Lung (tissue), 11 donors: ENCODE measurements at regions not wholly inside any gene's neighbourhood (a gene's known extent, or its start where the extent isn't known, plus 50 kb on each side); places are given as distances from the start of the nearest gene placed in this dataset.

Experiments
- ATAC-seq: fragments of 200-7000 bp; cut with Tn5 transposase; one replicate; pipeline ENCODE4 v1.9.1; 2020; ENCODE audit warnings: moderate number of reproducible peaks; ENCODE audit not compliant: insufficient read depth, low FRiP score
- DNase-seq, 3 donors: peaks; one replicate each; pipeline ENCODE4 v3.0.0-alpha.2; 2013 to 2017
- H3K27ac ChIP-seq, 2 donors: one replicate each; pipeline ENCODE4 v1.5.1; 2013; ENCODE audit warnings: mild to moderate bottlenecking in 2 of 2, moderate library complexity in 2 of 2, control low read depth in 1 of 2, inconsistent platforms in 1 of 2, low read depth in 1 of 2, low read length in 1 of 2
- H3K27me3 ChIP-seq, 3 donors: one replicate each; pipeline ENCODE4 v1.5.1; 2013; ENCODE audit warnings: low read length in 2 of 3; ENCODE audit not compliant: control insufficient read depth in 3 of 3, insufficient read depth in 3 of 3
- H3K36me3 ChIP-seq, 4 donors: one replicate each; pipeline ENCODE4 v1.5.1; 2013; ENCODE audit warnings: low read length in 4 of 4, mild to moderate bottlenecking in 1 of 4, moderate library complexity in 1 of 4; ENCODE audit not compliant: control insufficient read depth in 4 of 4, insufficient read depth in 4 of 4
- H3K4me1 ChIP-seq, 5 donors: one replicate each; pipeline ENCODE4 v1.5.1; 2013; ENCODE audit warnings: low read length in 5 of 5, mild to moderate bottlenecking in 2 of 5, moderate library complexity in 1 of 5; ENCODE audit not compliant: control insufficient read depth in 5 of 5, insufficient read depth in 5 of 5
- H3K4me3 ChIP-seq: one replicate; pipeline ENCODE4 v1.5.1; 2013; ENCODE audit warnings: mild to moderate bottlenecking, control low read depth, moderate library complexity
- H3K9ac ChIP-seq, 2 donors: one replicate each; pipeline ENCODE4 v1.5.1; 2013; ENCODE audit warnings: low read length in 2 of 2, control low read depth in 1 of 2; ENCODE audit not compliant: insufficient read depth in 1 of 2
- H3K9me3 ChIP-seq, 4 donors: one replicate each; pipeline ENCODE4 v1.5.1; 2013; ENCODE audit warnings: low read length in 3 of 4, mild to moderate bottlenecking in 1 of 4, moderate library complexity in 1 of 4; ENCODE audit not compliant: control insufficient read depth in 4 of 4, insufficient read depth in 3 of 4
- WGBS, 2 donors: extraction: QIAGEN DNeasy Blood & Tissue Kit; methylation state at CpG; one replicate each; pipeline ENCODE4 v1.1.7; 2013; 5-methylcytosine and 5-hydroxymethylcytosine counted together
- TF ChIP-seq, protein P1 (sequence below): IDR thresholded peaks from 2 replicates; pipeline ENCODE4 v1.5.1; 2012; ENCODE audit warnings: mild to moderate bottlenecking; ENCODE audit errors: control extremely low read depth, extremely low read depth
- donor health status: control.
- donor health status: control.
- donor health status: Bipolar disorder and iron deficiency.
- donor health status: healthy.
- donor health status: DM: yes; HTN: yes; CAD: no.

DNA sequence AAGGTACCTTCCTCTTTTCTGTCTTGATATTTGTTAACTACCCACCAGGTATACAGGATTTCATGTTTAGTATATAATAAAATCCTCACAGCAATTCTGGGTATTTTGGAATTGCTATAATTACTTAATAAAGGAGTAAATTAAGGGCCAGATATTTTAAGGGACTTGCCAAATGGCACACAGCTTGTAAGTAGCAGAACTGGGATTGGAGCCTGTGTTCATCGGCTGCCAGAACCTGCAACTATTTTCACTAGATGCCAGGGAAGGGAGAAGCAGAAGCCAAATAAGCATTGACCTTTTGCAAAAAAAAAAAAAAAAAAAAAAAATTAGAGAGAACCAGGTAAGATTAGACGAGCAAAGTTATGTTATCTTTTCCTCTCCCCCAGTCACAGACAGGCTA, 683.3 kb upstream of the CADM2 start:
- H3K36me3 ChIP-seq, result no peaks in the 10 kb centered on the region
- no peak overlapping the region for H3K9ac ChIP-seq
- no peaks in the 10 kb centered on the region for H3K4me1 ChIP-seq
- H3K27ac ChIP-seq, result no peak overlapping the region
- no peaks in the 10 kb centered on the region for H3K9me3 ChIP-seq
- no peaks in the 10 kb centered on the region for H3K27me3 ChIP-seq
- no peak overlapping the region for H3K4me3 ChIP-seq
- TF ChIP-seq, protein P1, sequence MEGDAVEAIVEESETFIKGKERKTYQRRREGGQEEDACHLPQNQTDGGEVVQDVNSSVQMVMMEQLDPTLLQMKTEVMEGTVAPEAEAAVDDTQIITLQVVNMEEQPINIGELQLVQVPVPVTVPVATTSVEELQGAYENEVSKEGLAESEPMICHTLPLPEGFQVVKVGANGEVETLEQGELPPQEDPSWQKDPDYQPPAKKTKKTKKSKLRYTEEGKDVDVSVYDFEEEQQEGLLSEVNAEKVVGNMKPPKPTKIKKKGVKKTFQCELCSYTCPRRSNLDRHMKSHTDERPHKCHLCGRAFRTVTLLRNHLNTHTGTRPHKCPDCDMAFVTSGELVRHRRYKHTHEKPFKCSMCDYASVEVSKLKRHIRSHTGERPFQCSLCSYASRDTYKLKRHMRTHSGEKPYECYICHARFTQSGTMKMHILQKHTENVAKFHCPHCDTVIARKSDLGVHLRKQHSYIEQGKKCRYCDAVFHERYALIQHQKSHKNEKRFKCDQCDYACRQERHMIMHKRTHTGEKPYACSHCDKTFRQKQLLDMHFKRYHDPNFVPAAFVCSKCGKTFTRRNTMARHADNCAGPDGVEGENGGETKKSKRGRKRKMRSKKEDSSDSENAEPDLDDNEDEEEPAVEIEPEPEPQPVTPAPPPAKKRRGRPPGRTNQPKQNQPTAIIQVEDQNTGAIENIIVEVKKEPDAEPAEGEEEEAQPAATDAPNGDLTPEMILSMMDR, result no peak
- 73 to 76% methylated on average over 2 of the region's 2 CpGs for WGBS, 2 donors
- ATAC-seq (no peak), DNase-seq (no peak)

DNA sequence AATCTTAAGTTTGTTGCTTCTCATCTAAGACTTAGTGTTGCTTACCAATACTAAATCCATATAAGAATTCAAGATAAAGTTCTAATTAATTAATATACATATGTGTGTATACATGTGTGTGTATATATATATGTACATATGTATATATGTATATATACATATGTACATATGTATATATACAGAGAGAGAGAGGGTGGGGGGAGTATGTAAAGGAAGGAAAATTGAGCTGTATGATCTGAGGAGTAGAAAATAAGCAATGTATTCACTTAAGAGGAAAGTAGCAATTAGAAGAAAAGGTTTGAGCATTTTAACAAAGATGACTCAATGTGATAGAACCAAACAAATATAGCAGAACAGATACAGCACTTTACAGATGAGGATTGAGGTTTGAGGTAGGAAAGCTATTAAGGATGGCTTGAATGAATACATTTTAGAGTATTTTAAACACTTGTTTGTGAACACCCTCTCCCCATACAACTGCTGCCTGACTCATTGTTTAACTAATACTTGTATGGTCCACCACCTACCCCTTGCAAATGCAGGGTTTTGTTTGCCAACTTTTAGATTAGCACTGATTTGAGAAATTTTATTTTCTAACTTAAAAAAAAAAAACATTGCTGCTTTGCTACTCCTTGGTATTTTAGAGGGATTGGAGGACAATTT, 681.1 kb upstream of the CADM2 start:
- no peak overlapping the region for H3K27ac ChIP-seq
- no peak for ATAC-seq
- H3K9me3 ChIP-seq, result no peaks in the 10 kb centered on the region
- TF ChIP-seq, protein P1, result no peak
- no peak overlapping the region for H3K4me3 ChIP-seq
- H3K4me1 ChIP-seq, result no peaks in the 10 kb centered on the region
- DNase-seq, result no peak
- no peaks in the 10 kb centered on the region for H3K36me3 ChIP-seq
- no peak overlapping the region for H3K9ac ChIP-seq
- H3K27me3 ChIP-seq, result no peaks in the 10 kb centered on the region

DNA sequence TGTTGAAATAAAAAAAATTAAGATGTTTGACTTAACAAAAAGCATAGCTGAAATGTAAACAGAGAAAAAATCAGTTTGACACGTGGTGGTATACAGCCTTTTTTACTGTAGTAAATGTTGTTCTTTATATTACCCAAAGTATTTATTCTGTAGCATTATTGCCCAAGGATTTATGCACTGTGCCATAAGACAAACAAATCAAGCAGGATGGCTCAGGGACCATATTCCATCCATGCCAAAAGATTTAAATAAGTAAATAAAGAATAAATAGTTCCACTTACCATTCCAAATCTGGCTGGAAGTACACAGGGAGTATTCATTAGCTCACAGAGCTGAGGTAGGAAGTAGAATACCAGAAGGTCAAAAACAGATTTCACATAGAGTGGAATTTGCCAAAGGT, 666.7 kb upstream of the CADM2 start:
- DNase-seq (no peak), ATAC-seq (no peak)
- Histone ChIP-seq H3K36me3 (no peaks in the 10 kb centered on the region), H3K27me3 (no peaks in the 10 kb centered on the region), H3K9ac (no peak overlapping the region), H3K9me3 (no peaks in the 10 kb centered on the region), H3K27ac (no peak overlapping the region), H3K4me1 (no peaks in the 10 kb centered on the region), H3K4me3 (no peak overlapping the region)
- TF ChIP-seq, protein P1, result no peak
- WGBS, 2 donors, result 20 to 48% methylated on average over 1 of the region's 1 CpG

DNA sequence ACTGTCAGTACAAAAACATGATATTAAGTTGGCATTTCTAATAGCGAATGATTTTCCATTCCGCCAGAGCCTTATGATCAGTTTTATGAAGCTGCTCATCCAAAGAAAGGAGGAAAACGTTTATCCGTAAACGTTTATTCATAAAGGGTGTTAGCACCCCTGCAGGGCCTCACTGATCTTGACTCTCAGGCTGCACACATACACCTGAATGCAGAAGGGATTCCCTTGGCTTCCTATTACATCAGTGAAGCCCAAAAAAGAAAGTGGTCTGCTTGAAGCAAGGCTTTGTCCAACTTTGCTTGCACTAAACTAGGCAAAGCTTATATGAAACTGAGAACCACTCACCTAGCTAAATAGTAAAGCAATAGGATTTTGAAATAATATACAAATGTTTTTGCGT, 659.5 kb upstream of the CADM2 start:
- Histone ChIP-seq H3K36me3 (no peaks in the 10 kb centered on the region), H3K27ac (no peak overlapping the region), H3K4me3 (no peak overlapping the region), H3K9ac (no peak overlapping the region), H3K27me3 (no peaks in the 10 kb centered on the region), H3K4me1 (no peaks in the 10 kb centered on the region), H3K9me3 (no peaks in the 10 kb centered on the region)
- ATAC-seq (no peak), DNase-seq (no peak)
- TF ChIP-seq, protein P1, result no peak
- 60 to 70% methylated on average over 6 of the region's 6 CpGs for WGBS, 2 donors
